H9 (cell line): ENCODE measurements at regions not wholly inside any gene's neighbourhood (a gene's known extent, or its start where the extent isn't known, plus 50 kb on each side); places are given as distances from the start of the nearest gene placed in this dataset.

Experiments used
- DNase-seq: peaks from one replicate; pipeline ENCODE4 v3.0.0-alpha.2; 2017
- H2AFZ ChIP-seq: one replicate; pipeline ENCODE4 v1.6.1; 2013; ENCODE audit warnings: mild to moderate bottlenecking, low read length, control low read depth, moderate library complexity
- H2AK5ac ChIP-seq: 2 replicates; pipeline ENCODE4 v1.6.1; 2013; ENCODE audit warnings: low read length, control low read depth, mixed read lengths; ENCODE audit not compliant: insufficient read length
- H2BK120ac ChIP-seq: one replicate; pipeline ENCODE4 v1.6.1; 2013; ENCODE audit warnings: low read depth, mild to moderate bottlenecking, low read length, control low read depth, inconsistent platforms; ENCODE audit not compliant: poor library complexity, severe bottlenecking
- H2BK12ac ChIP-seq: 2 replicates; pipeline ENCODE4 v1.6.1; 2013; ENCODE audit warnings: low read length, control low read depth, mixed read lengths, low read depth; ENCODE audit not compliant: insufficient read length
- H2BK15ac ChIP-seq: 2 replicates; pipeline ENCODE4 v1.6.1; 2013; ENCODE audit warnings: low read depth, low read length, control low read depth
- H2BK20ac ChIP-seq: one replicate; pipeline ENCODE4 v1.6.1; 2013; ENCODE audit warnings: low read depth, mild to moderate bottlenecking, low read length, control low read depth, inconsistent platforms; ENCODE audit not compliant: poor library complexity, severe bottlenecking
- H2BK5ac ChIP-seq: 2 replicates; pipeline ENCODE4 v1.6.1; 2013; ENCODE audit warnings: low read length, control low read depth, mixed read lengths; ENCODE audit not compliant: insufficient read length
- H3K14ac ChIP-seq: 2 replicates; pipeline ENCODE4 v1.6.1; 2013; ENCODE audit warnings: low read length, control low read depth; ENCODE audit not compliant: insufficient read depth
- H3K18ac ChIP-seq: 2 replicates; pipeline ENCODE4 v1.6.1; 2013; ENCODE audit warnings: low read depth, mild to moderate bottlenecking, mixed read lengths, low read length, control low read depth; ENCODE audit not compliant: insufficient read length
- H3K23ac ChIP-seq: 2 replicates; pipeline ENCODE4 v1.6.1; 2013; ENCODE audit warnings: low read length, control low read depth, mixed read lengths, low read depth; ENCODE audit not compliant: insufficient read length
- H3K23me2 ChIP-seq: 2 replicates; pipeline ENCODE4 v1.6.1; 2013; ENCODE audit warnings: low read depth, mild to moderate bottlenecking, mixed read lengths, low read length, control low read depth; ENCODE audit not compliant: insufficient read length, poor library complexity, severe bottlenecking
- H3K27ac ChIP-seq: 2 replicates; pipeline ENCODE4 v1.5.1; 2013; ENCODE audit warnings: low read length, control low read depth, mixed read lengths, low read depth; ENCODE audit not compliant: insufficient read length
- H3K27me3 ChIP-seq: 2 replicates; pipeline ENCODE4 v1.6.1; 2013; ENCODE audit warnings: low read length, control low read depth, inconsistent platforms; ENCODE audit not compliant: insufficient read depth
- H3K4ac ChIP-seq: 2 replicates; pipeline ENCODE4 v1.6.1; 2013; ENCODE audit warnings: low read depth, mild to moderate bottlenecking, control low read depth, inconsistent platforms, low read length, moderate library complexity
- H3K4me1 ChIP-seq: 2 replicates; pipeline ENCODE4 v1.6.1; 2013; ENCODE audit warnings: low read length, control low read depth, inconsistent platforms; ENCODE audit not compliant: insufficient read depth
- H3K4me2 ChIP-seq: 2 replicates; pipeline ENCODE4 v1.6.1; 2013; ENCODE audit warnings: low read length, control low read depth, mixed read lengths; ENCODE audit not compliant: insufficient read length, insufficient read depth
- H3K56ac ChIP-seq: 2 replicates; pipeline ENCODE4 v1.6.1; 2013; ENCODE audit warnings: low read depth, mild to moderate bottlenecking, mixed read lengths, low read length, control low read depth; ENCODE audit not compliant: insufficient read length
- H3K79me1 ChIP-seq: 2 replicates; pipeline ENCODE4 v1.6.1; 2013; ENCODE audit warnings: low read depth, mild to moderate bottlenecking, moderate library complexity, low read length, control low read depth, inconsistent platforms; ENCODE audit not compliant: insufficient read depth, poor library complexity, severe bottlenecking
- H3K79me2 ChIP-seq: 2 replicates; pipeline ENCODE4 v1.6.1; 2013; ENCODE audit warnings: low read length, control low read depth, inconsistent platforms; ENCODE audit not compliant: insufficient read depth
- H3K9ac ChIP-seq: 2 replicates; pipeline ENCODE4 v1.6.1; 2013; ENCODE audit warnings: low read length, control low read depth, mixed read lengths; ENCODE audit not compliant: insufficient read length; ENCODE audit errors: extremely low read depth
- H3K9me3 ChIP-seq: one replicate; pipeline ENCODE4 v1.6.1; 2013; ENCODE audit warnings: low read depth, low read length, inconsistent platforms; ENCODE audit not compliant: control insufficient read depth
- H3T11ph ChIP-seq: one replicate; pipeline ENCODE4 v1.6.1; 2013; ENCODE audit warnings: mild to moderate bottlenecking, low read length, control low read depth, inconsistent platforms
- H4K20me1 ChIP-seq: one replicate; pipeline ENCODE4 v1.6.1; 2013; ENCODE audit not compliant: control insufficient read depth, insufficient read length, insufficient read depth
- H4K5ac ChIP-seq: 2 replicates; pipeline ENCODE4 v1.6.1; 2013; ENCODE audit warnings: low read depth, mild to moderate bottlenecking, mixed read lengths, low read length, control low read depth; ENCODE audit not compliant: insufficient read length
- H4K8ac ChIP-seq: replicated peaks from 2 replicates; pipeline ENCODE4 v1.6.1; 2013; ENCODE audit warnings: low read length, control low read depth, mixed read lengths, low read depth; ENCODE audit not compliant: insufficient read length
- H4K91ac ChIP-seq: 2 replicates; pipeline ENCODE4 v1.6.1; 2013; ENCODE audit warnings: low read depth, mild to moderate bottlenecking, moderate library complexity, mixed read lengths, low read length, control low read depth; ENCODE audit not compliant: insufficient read length
- H3K27ac Mint-ChIP-seq, 3 experiments: 2 replicates in 2 of 3; 3 replicates in 1 of 3; pipeline ENCODE4 v1.8.0; 2020 to 2021; ENCODE audit warnings: mixed read lengths in 3 of 3, mild to moderate bottlenecking in 1 of 3, moderate library complexity in 1 of 3
- H3K27me3 Mint-ChIP-seq: 2 replicates; pipeline ENCODE4 v1.8.0; 2021; ENCODE audit warnings: low read depth, mild to moderate bottlenecking, moderate library complexity, mixed read lengths
- H3K36me3 Mint-ChIP-seq, 3 experiments: 2 replicates in 2 of 3; 3 replicates in 1 of 3; pipeline ENCODE4 v1.8.0; 2020 to 2021; ENCODE audit warnings: low read depth in 3 of 3, mixed read lengths in 3 of 3; ENCODE audit not compliant: insufficient read depth in 1 of 3
- H3K4me1 Mint-ChIP-seq, 2 experiments: 2 replicates each; pipeline ENCODE4 v1.8.0; 2020; ENCODE audit warnings: mixed read lengths in 2 of 2
- H3K4me3 Mint-ChIP-seq, 2 experiments: 2 replicates in 1 of 2; 3 replicates in 1 of 2; pipeline ENCODE4 v1.8.0; 2020 to 2021; ENCODE audit warnings: mild to moderate bottlenecking in 2 of 2, mixed read lengths in 2 of 2, moderate library complexity in 1 of 2
- H3K9me3 Mint-ChIP-seq, 2 experiments: 2 replicates in 1 of 2; 3 replicates in 1 of 2; pipeline ENCODE4 v1.8.0; 2020; ENCODE audit warnings: mild to moderate bottlenecking in 2 of 2, mixed read lengths in 2 of 2, moderate library complexity in 1 of 2
- CTCF ChIP-seq: fragments of 200-600 bp; sonication (generic); conservative IDR thresholded peaks from 3 replicates; pipeline ENCODE4 v1.8.0; 2021; ENCODE audit warnings: antibody characterized with exemption, mild to moderate bottlenecking
- WGBS: extraction: QIAGEN DNeasy Blood & Tissue Kit; methylation state at CpG from one replicate; pipeline ENCODE4 v1.1.7; 2013; ENCODE audit warnings: missing lambda C conversion rate, low lambda C conversion rate, mixed read lengths; ENCODE audit not compliant: insufficient read length; ENCODE audit errors: extremely low coverage; 5-methylcytosine and 5-hydroxymethylcytosine counted together

GRCh38 chrX:10679387-10679786 lies 59.0 kb upstream of the MID1 start:
- WGBS: no CpG with 5 or more reads among the region's 5 CpGs
- Mint-ChIP-seq H3K36me3 (no peaks in the 10 kb centered on the region; a peak in 1 of 7 replicates), H3K27ac (no peak overlapping the region), H3K9me3 (peaks cover 27 to 31% of the 10 kb centered on the region in 2 experiments), H3K27me3 (no peaks in the 10 kb centered on the region), H3K4me1 (peaks cover 37 to 48% of the 10 kb centered on the region in 2 experiments), H3K4me3 (no peak overlapping the region)
- no peak overlapping the region for H2BK20ac ChIP-seq
- H3K56ac ChIP-seq: no peak overlapping the region
- H2BK120ac ChIP-seq: no peak overlapping the region
- no peak overlapping the region for H2BK15ac ChIP-seq
- no peak overlapping the region for H3K18ac ChIP-seq
- no peak overlapping the region for H3K23ac ChIP-seq
- no peak overlapping the region for H3K27ac ChIP-seq
- H4K20me1 ChIP-seq: no peaks in the 10 kb centered on the region
- no peak overlapping the region for H3T11ph ChIP-seq
- H3K14ac ChIP-seq: no peak overlapping the region
- H2BK5ac ChIP-seq: no peak overlapping the region
- no peaks in the 10 kb centered on the region for H3K23me2 ChIP-seq
- H4K5ac ChIP-seq: no peak overlapping the region
- DNase-seq: no peak
- no peak overlapping the region for H4K8ac ChIP-seq
- H3K27me3 ChIP-seq: no peaks in the 10 kb centered on the region
- no peak overlapping the region for H3K4ac ChIP-seq
- H3K9me3 ChIP-seq: no peaks in the 10 kb centered on the region
- no peak overlapping the region for H3K4me2 ChIP-seq
- no peak overlapping the region for H2AK5ac ChIP-seq
- no peaks in the 10 kb centered on the region; the same call in 1 of the 2 replicates for H3K79me2 ChIP-seq
- H2BK12ac ChIP-seq: no peak overlapping the region
- TF ChIP-seq CTCF: no peak
- H3K4me1 ChIP-seq: peaks cover 2% of the 10 kb centered on the region; the same call in 1 of the 2 replicates
- H3K79me1 ChIP-seq: no peaks in the 10 kb centered on the region
- no peak overlapping the region for H3K9ac ChIP-seq
- no peak overlapping the region for H2AFZ ChIP-seq
- H4K91ac ChIP-seq: no peak overlapping the region
